Activated naive CD8-positive, alpha-beta T cell (primary cell): ENCODE measurements at regions not wholly inside any gene's neighbourhood (a gene's known extent, or its start where the extent isn't known, plus 50 kb on each side); places are given as distances from the start of the nearest gene placed in this dataset.
A peak's percentile ranks its signal among the peaks of the same experiment; 100 is the strongest.

Source experiments
- H3K27ac Mint-ChIP-seq: one replicate; pipeline ENCODE4 v1.8.0; 2021; ENCODE audit warnings: mixed read lengths
- H3K27me3 Mint-ChIP-seq: one replicate; pipeline ENCODE4 v1.8.0; 2021; ENCODE audit warnings: mixed read lengths
- H3K36me3 Mint-ChIP-seq: one replicate; pipeline ENCODE4 v1.8.0; 2021; ENCODE audit warnings: mixed read lengths
- H3K4me1 Mint-ChIP-seq: one replicate; pipeline ENCODE4 v1.8.0; 2021; ENCODE audit warnings: low read depth, mixed read lengths
- H3K4me3 Mint-ChIP-seq: one replicate; pipeline ENCODE4 v1.8.0; 2021; ENCODE audit warnings: mild to moderate bottlenecking, mixed read lengths
- H3K9me3 Mint-ChIP-seq: one replicate; pipeline ENCODE4 v1.8.0; 2021; ENCODE audit warnings: low read depth, mixed read lengths

GRCh38 chr12:93177208-93178153 is 200.2 kb upstream of the NUDT4 start:
- H3K27ac Mint-ChIP-seq: no peak overlapping the region
- H3K36me3 Mint-ChIP-seq: no peaks in the 10 kb centered on the region
- H3K9me3 Mint-ChIP-seq: no peaks in the 10 kb centered on the region
- peaks cover 2% of the 10 kb centered on the region for H3K4me1 Mint-ChIP-seq
- no peaks in the 10 kb centered on the region for H3K27me3 Mint-ChIP-seq
- no peak overlapping the region for H3K4me3 Mint-ChIP-seq

GRCh38 chr12:93178154-93178878 is 199.4 kb upstream of the NUDT4 start:
- Mint-ChIP-seq H3K9me3 (no peaks in the 10 kb centered on the region), H3K4me1 (peaks cover 2% of the 10 kb centered on the region), H3K27ac (no peak overlapping the region), H3K27me3 (no peaks in the 10 kb centered on the region), H3K4me3 (no peak overlapping the region), H3K36me3 (no peaks in the 10 kb centered on the region)

- H3K27ac Mint-ChIP-seq: no peak overlapping the region
- H3K36me3 Mint-ChIP-seq: no peaks in the 10 kb centered on the region
- no peak overlapping the region for H3K4me3 Mint-ChIP-seq
- H3K4me1 Mint-ChIP-seq: peaks cover 15% of the 10 kb centered on the region
- H3K27me3 Mint-ChIP-seq: no peaks in the 10 kb centered on the region
- H3K9me3 Mint-ChIP-seq: no peaks in the 10 kb centered on the region
These were observed 197.9 kb upstream of the NUDT4 start for GRCh38 chr12:93179792-93180191.

GRCh38 chr12:93180566-93180965 is 197.2 kb upstream of the NUDT4 start:
- Mint-ChIP-seq H3K36me3 (no peaks in the 10 kb centered on the region), H3K4me1 (peaks cover 23% of the 10 kb centered on the region), H3K27ac (no peak overlapping the region), H3K4me3 (no peak overlapping the region), H3K27me3 (no peaks in the 10 kb centered on the region), H3K9me3 (no peaks in the 10 kb centered on the region)

GRCh38 chr12:93181409-93181965 is 196.2 kb upstream of the NUDT4 start:
- H3K4me3 Mint-ChIP-seq: no peak overlapping the region
- H3K4me1 Mint-ChIP-seq: peaks cover 26% of the 10 kb centered on the region
- no peak overlapping the region for H3K27ac Mint-ChIP-seq

GRCh38 chr12:93183940-93184671 is 193.6 kb upstream of the NUDT4 start:
- Mint-ChIP-seq H3K4me3 (peak overlapping the region; percentile 14), H3K4me1 (peaks cover 26% of the 10 kb centered on the region), H3K36me3 (no peaks in the 10 kb centered on the region), H3K9me3 (no peaks in the 10 kb centered on the region), H3K27ac (peak overlapping the region; percentile 70), H3K27me3 (no peaks in the 10 kb centered on the region)

More at GRCh38 chr12:93181409-93181965, 196.2 kb upstream of the NUDT4 start:
- Mint-ChIP-seq H3K36me3 (no peaks in the 10 kb centered on the region), H3K27me3 (no peaks in the 10 kb centered on the region), H3K9me3 (no peaks in the 10 kb centered on the region)

- no peaks in the 10 kb centered on the region for H3K36me3 Mint-ChIP-seq
- H3K27me3 Mint-ChIP-seq: no peaks in the 10 kb centered on the region
- H3K4me3 Mint-ChIP-seq: no peak overlapping the region
- peaks cover 26% of the 10 kb centered on the region for H3K4me1 Mint-ChIP-seq
- no peaks in the 10 kb centered on the region for H3K9me3 Mint-ChIP-seq
- H3K27ac Mint-ChIP-seq: peak overlapping the region; percentile 70
These were observed 192.9 kb upstream of the NUDT4 start for GRCh38 chr12:93184672-93185368.

GRCh38 chr12:93185369-93185741 is 192.4 kb upstream of the NUDT4 start:
- no peaks in the 10 kb centered on the region for H3K27me3 Mint-ChIP-seq
- no peak overlapping the region for H3K27ac Mint-ChIP-seq
- peaks cover 26% of the 10 kb centered on the region for H3K4me1 Mint-ChIP-seq
- no peak overlapping the region for H3K4me3 Mint-ChIP-seq
- no peaks in the 10 kb centered on the region for H3K9me3 Mint-ChIP-seq
- no peaks in the 10 kb centered on the region for H3K36me3 Mint-ChIP-seq

GRCh38 chr12:93186131-93186530 is 191.6 kb upstream of the NUDT4 start:
- Mint-ChIP-seq H3K4me3 (no peak overlapping the region), H3K27me3 (no peaks in the 10 kb centered on the region), H3K9me3 (no peaks in the 10 kb centered on the region), H3K27ac (no peak overlapping the region), H3K4me1 (peaks cover 23% of the 10 kb centered on the region), H3K36me3 (no peaks in the 10 kb centered on the region)

GRCh38 chr12:93186621-93187020 is 191.1 kb upstream of the NUDT4 start:
- H3K27me3 Mint-ChIP-seq: no peaks in the 10 kb centered on the region
- no peak overlapping the region for H3K27ac Mint-ChIP-seq
- H3K4me3 Mint-ChIP-seq: no peak overlapping the region
- H3K4me1 Mint-ChIP-seq: peaks cover 23% of the 10 kb centered on the region
- H3K36me3 Mint-ChIP-seq: no peaks in the 10 kb centered on the region
- no peaks in the 10 kb centered on the region for H3K9me3 Mint-ChIP-seq

- no peak overlapping the region for H3K4me3 Mint-ChIP-seq
- no peaks in the 10 kb centered on the region for H3K27me3 Mint-ChIP-seq
- peaks cover 5% of the 10 kb centered on the region for H3K36me3 Mint-ChIP-seq
- H3K9me3 Mint-ChIP-seq: no peaks in the 10 kb centered on the region
- no peaks in the 10 kb centered on the region for H3K4me1 Mint-ChIP-seq
- H3K27ac Mint-ChIP-seq: no peak overlapping the region
These were observed 186.3 kb upstream of the NUDT4 start for GRCh38 chr12:93191423-93191822.

GRCh38 chr12:93191956-93192355 is 185.8 kb upstream of the NUDT4 start:
- Mint-ChIP-seq H3K4me3 (no peak overlapping the region), H3K4me1 (no peaks in the 10 kb centered on the region), H3K36me3 (peaks cover 5% of the 10 kb centered on the region), H3K9me3 (no peaks in the 10 kb centered on the region), H3K27me3 (no peaks in the 10 kb centered on the region), H3K27ac (no peak overlapping the region)

GRCh38 chr12:93192878-93193277 is 184.8 kb upstream of the NUDT4 start:
- Mint-ChIP-seq H3K9me3 (no peaks in the 10 kb centered on the region), H3K27me3 (no peaks in the 10 kb centered on the region), H3K4me1 (no peaks in the 10 kb centered on the region), H3K27ac (no peak overlapping the region), H3K36me3 (peaks cover 5% of the 10 kb centered on the region), H3K4me3 (no peak overlapping the region)

- no peaks in the 10 kb centered on the region for H3K4me1 Mint-ChIP-seq
- H3K27me3 Mint-ChIP-seq: no peaks in the 10 kb centered on the region
- H3K27ac Mint-ChIP-seq: no peak overlapping the region
- peaks cover 5% of the 10 kb centered on the region for H3K36me3 Mint-ChIP-seq
- no peak overlapping the region for H3K4me3 Mint-ChIP-seq
- H3K9me3 Mint-ChIP-seq: no peaks in the 10 kb centered on the region
These were observed 182.2 kb upstream of the NUDT4 start for GRCh38 chr12:93195511-93195910.
